Endometrial microvascular endothelial cells (primary cell): ENCODE measurements at regions not wholly inside any gene's neighbourhood (a gene's known extent, or its start where the extent isn't known, plus 50 kb on each side); places are given as distances from the start of the nearest gene placed in this dataset.

ENCODE experiments used
- in situ Hi-C: cut with HindIII; loops from 2 replicates; pipeline ENCODE4 v1.10.0; 2017; ENCODE audit warnings: low sequenced_read_pairs, low pct_unique_long_range_greater_than_20kb; ENCODE audit errors: inconsistent ontology term

GRCh38 chr12:107404981-107405380 lies 280.6 kb upstream of the PWP1 start:
- in situ Hi-C loops, result no loop called here

- in situ Hi-C loops, result no loop called here
Observed at GRCh38 chr12:107405436-107405835, 280.2 kb upstream of the PWP1 start.

- in situ Hi-C loops, result no loop called here
Observed at GRCh38 chr12:107406932-107407331, 278.7 kb upstream of the PWP1 start.

- in situ Hi-C loops, result no loop called here
Observed at GRCh38 chr12:107411792-107412535, 273.6 kb upstream of the PWP1 start.

- in situ Hi-C loops, result no loop called here
Observed at GRCh38 chr12:107415071-107415470, 270.5 kb upstream of the PWP1 start.

- in situ Hi-C loops, result no loop called here
Observed at GRCh38 chr12:107415834-107416233, 269.8 kb upstream of the PWP1 start.

- in situ Hi-C loops, result no loop called here
Observed at GRCh38 chr12:107417004-107417403, 268.6 kb upstream of the PWP1 start.

GRCh38 chr12:107418981-107419380 lies 266.6 kb upstream of the PWP1 start:
- in situ Hi-C loops, result no loop called here

GRCh38 chr12:107423531-107423930 lies 262.1 kb upstream of the PWP1 start:
- in situ Hi-C loops, result no loop called here

- in situ Hi-C loops, result no loop called here
Observed at GRCh38 chr12:107429006-107429705, 256.4 kb upstream of the PWP1 start.

GRCh38 chr12:107431942-107432341 lies 253.7 kb upstream of the PWP1 start:
- in situ Hi-C loops, result no loop called here

GRCh38 chr12:107435072-107435471 lies 250.5 kb upstream of the PWP1 start:
- in situ Hi-C loops, result no loop called here

- in situ Hi-C loops, result no loop called here
Observed at GRCh38 chr12:107435520-107435919, 250.1 kb upstream of the PWP1 start.

GRCh38 chr12:107436376-107436775 lies 249.2 kb upstream of the PWP1 start:
- in situ Hi-C loops, result no loop called here

GRCh38 chr12:107436836-107437235 lies 248.8 kb upstream of the PWP1 start:
- in situ Hi-C loops, result no loop called here

GRCh38 chr12:107437954-107438353 lies 247.6 kb upstream of the PWP1 start:
- in situ Hi-C loops, result no loop called here

GRCh38 chr12:107439026-107439738 lies 246.4 kb upstream of the PWP1 start:
- in situ Hi-C loops, result no loop called here

- in situ Hi-C loops, result no loop called here
Observed at GRCh38 chr12:107440606-107441005, 245.0 kb upstream of the PWP1 start.

GRCh38 chr12:107441665-107442300 lies 243.8 kb upstream of the PWP1 start:
- in situ Hi-C loops, result no loop called here
